Heart left ventricle (tissue), 13 donors: ENCODE measurements at regions not wholly inside any gene's neighbourhood (a gene's known extent, or its start where the extent isn't known, plus 50 kb on each side); places are given as distances from the start of the nearest gene placed in this dataset.

Experiments
- CTCF ChIP-seq, 12 donors: fragments of 200-600 bp; sonication (generic) in 4 of 12; IDR thresholded peaks; one replicate each; pipeline versions ENCODE4 v1.5.0 to v1.8.0; 2018 to 2022; ENCODE audit warnings: antibody characterized with exemption in 12 of 12, mild to moderate bottlenecking in 5 of 12
- POLR2A ChIP-seq, 2 donors: fragments of 450-650 bp; IDR thresholded peaks; one replicate each; pipeline ENCODE4 v1.6.1; 2017; ENCODE audit warnings: antibody characterized with exemption in 2 of 2, mild to moderate bottlenecking in 2 of 2, moderate library complexity in 2 of 2
- donor health status: ischemic (EF 13 %, LVEDD 7.1; RV severe dilation, severe dysfunction).
- donor health status: DM: no; HTN: yes; CAD: no.
- donor health status: DM: no; HTN: no; CAD: no.
- donor health status: ischemic (EF 25% LVEDD 6.9; RV normal size, moderate dysfunction).
- donor health status: ischemic (EF 25% LVEDD 5.7; RV mildly dilated, moderate dysfunction).
- donor health status: ischemic (EF 35%, LVEDD 5.7; RV mildly dilated, moderate dysfunction).
- donor health status: nonischemic (EF 11% LVEDD 7.7; RV severe dilation, severe dysfunction).
- donor health status: DM: yes; HTN: yes; CAD: no.
- donor health status: PGD.
- donor health status: ischemic (EF 29% LVEDD 5.4; RV normal size, mild dysfunction).
- donor health status: nonischemic (EF 23%, LVEDD 6.1; RV moderate dilation, normal function).

- TF ChIP-seq CTCF (IDR thresholded peaks at IDR 0.05): no peak
- TF ChIP-seq POLR2A (IDR thresholded peaks at IDR 0.05): no peak
Observed at GRCh38 chr14:101217080-101217463, 313.6 kb upstream of the RTL1 start.
